SU-DHL-6 (cell line): ENCODE measurements at regions not wholly inside any gene's neighbourhood (a gene's known extent, or its start where the extent isn't known, plus 50 kb on each side); places are given as distances from the start of the nearest gene placed in this dataset.

Experiments used
- EZH2phosphoT487 ChIP-seq: fragments of 200-600 bp; sonication (generic), shearing (Covaris generic); conservative IDR thresholded peaks from 2 replicates; pipeline ENCODE4 v1.6.1; 2018; ENCODE audit warnings: mild to moderate bottlenecking, antibody characterized with exemption, low read length, moderate library complexity, mixed read lengths
- TF ChIP-seq, protein P1 (sequence below): fragments of 200-600 bp; sonication (generic); IDR thresholded peaks from one replicate; pipeline ENCODE4 v1.5.1; 2017; ENCODE audit warnings: antibody characterized with exemption, mild to moderate bottlenecking, low read length, moderate library complexity; ENCODE audit not compliant: insufficient read depth, poor library complexity, severe bottlenecking

DNA sequence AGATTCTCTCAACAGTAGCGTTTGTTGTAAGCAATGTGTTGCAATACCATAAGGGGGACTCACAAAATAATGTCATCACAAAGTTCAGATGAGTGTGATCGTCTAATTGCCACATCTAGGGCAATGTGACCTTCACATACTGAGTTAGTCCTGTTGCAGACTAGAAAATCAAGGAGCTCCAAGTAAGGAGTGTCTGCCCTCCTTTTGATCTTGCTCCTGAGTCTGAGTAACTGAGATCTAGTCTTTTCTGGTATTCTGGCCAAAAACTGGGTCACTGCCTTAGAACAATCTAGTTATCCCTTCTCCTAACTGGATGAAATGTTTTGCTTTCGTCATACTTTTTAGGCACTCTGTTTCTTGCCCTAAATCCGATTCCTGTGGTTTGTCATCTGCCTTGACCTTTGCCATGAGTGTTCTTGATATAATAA, 712.1 kb downstream of the CDH11 start:
- TF ChIP-seq, protein P1, sequence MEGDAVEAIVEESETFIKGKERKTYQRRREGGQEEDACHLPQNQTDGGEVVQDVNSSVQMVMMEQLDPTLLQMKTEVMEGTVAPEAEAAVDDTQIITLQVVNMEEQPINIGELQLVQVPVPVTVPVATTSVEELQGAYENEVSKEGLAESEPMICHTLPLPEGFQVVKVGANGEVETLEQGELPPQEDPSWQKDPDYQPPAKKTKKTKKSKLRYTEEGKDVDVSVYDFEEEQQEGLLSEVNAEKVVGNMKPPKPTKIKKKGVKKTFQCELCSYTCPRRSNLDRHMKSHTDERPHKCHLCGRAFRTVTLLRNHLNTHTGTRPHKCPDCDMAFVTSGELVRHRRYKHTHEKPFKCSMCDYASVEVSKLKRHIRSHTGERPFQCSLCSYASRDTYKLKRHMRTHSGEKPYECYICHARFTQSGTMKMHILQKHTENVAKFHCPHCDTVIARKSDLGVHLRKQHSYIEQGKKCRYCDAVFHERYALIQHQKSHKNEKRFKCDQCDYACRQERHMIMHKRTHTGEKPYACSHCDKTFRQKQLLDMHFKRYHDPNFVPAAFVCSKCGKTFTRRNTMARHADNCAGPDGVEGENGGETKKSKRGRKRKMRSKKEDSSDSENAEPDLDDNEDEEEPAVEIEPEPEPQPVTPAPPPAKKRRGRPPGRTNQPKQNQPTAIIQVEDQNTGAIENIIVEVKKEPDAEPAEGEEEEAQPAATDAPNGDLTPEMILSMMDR: no peak
- TF ChIP-seq EZH2phosphoT487: no peak
